GM12878 (cell line): ENCODE measurements at regions not wholly inside any gene's neighbourhood (a gene's known extent, or its start where the extent isn't known, plus 50 kb on each side); places are given as distances from the start of the nearest gene placed in this dataset.

Experiments used
- ATAC-seq: fragments of 200-7000 bp; cut with Tn5 transposase; 3 replicates; pipeline ENCODE4 v1.9.1; 2020; ENCODE audit warnings: mild to moderate bottlenecking, moderate library complexity
- BruUV-seq: library from RNA; stranded (reverse); fragments of 400-500 nt; replicated peaks from 2 replicates; lab custom pipeline; 2021; lab: Mats Ljungman, UMichigan
- CTCF ChIA-PET: fragments of 300-600 bp; sonication (Branson Sonifier 250); formaldehyde crosslinking; extraction: SDS; loops from one replicate; lab custom pipeline; 2021; ENCODE audit warnings: inconsistent platforms; lab: Yijun Ruan, JAX
- POLR2A ChIA-PET: fragments of 350-600 bp; formaldehyde crosslinking; extraction: SDS; loops from one replicate; lab custom pipeline; 2021; ENCODE audit warnings: inconsistent platforms; lab: Charles Lee
- RAD21 ChIA-PET: fragments of 300-600 bp; sonication (Branson Sonifier 250); formaldehyde crosslinking; loops from one replicate; lab custom pipeline; 2023; ENCODE audit warnings: antibody characterized with exemption; ENCODE audit not compliant: unreplicated experiment; lab: Charles Lee
- SMC1A ChIA-PET: fragments of 300-600 bp; sonication (Branson Sonifier 250); formaldehyde crosslinking; loops from one replicate; lab custom pipeline; 2023; ENCODE audit not compliant: unreplicated experiment, uncharacterized antibody; lab: Charles Lee
- DNase-seq: peaks from one replicate; pipeline ENCODE4 v3.0.0-alpha.2; 2011; ENCODE audit warnings: low read depth, low spot score
- FAIRE-seq: peaks from 3 replicates; lab custom pipeline; 2011; peaks lifted over from hg19 to GRCh38; lab: Jason Lieb, UNC
- H2AFZ ChIP-seq: 2 replicates; pipeline ENCODE4 v1.6.0; 2011; ENCODE audit warnings: low read depth, low read length, control low read depth; ENCODE audit not compliant: control insufficient read depth
- H3K27ac ChIP-seq: 2 replicates; pipeline ENCODE4 v1.5.1; 2011; ENCODE audit warnings: control low read depth; ENCODE audit not compliant: control insufficient read depth, insufficient read depth
- H3K27me3 ChIP-seq, 2 experiments: replicated peaks in 1 of 2; 2 replicates each; pipeline versions ENCODE4 v1.6.0 to v1.6.1; 2011; ENCODE audit warnings: low read length in 1 of 2; ENCODE audit not compliant: control insufficient read depth in 2 of 2, insufficient read depth in 2 of 2
- H3K36me3 ChIP-seq, 2 experiments: 2 replicates each; pipeline ENCODE4 v1.5.1; 2011; ENCODE audit warnings: low read length in 1 of 2; ENCODE audit not compliant: control insufficient read depth in 2 of 2, insufficient read depth in 2 of 2
- H3K4me1 ChIP-seq: 2 replicates; pipeline ENCODE4 v1.6.1; 2011; ENCODE audit warnings: mild to moderate bottlenecking, low read length, moderate library complexity, mixed read lengths; ENCODE audit not compliant: control insufficient read depth, insufficient read depth
- H3K4me2 ChIP-seq: 2 replicates; pipeline ENCODE4 v1.6.0; 2011; ENCODE audit warnings: control low read depth; ENCODE audit not compliant: control insufficient read depth, insufficient read depth
- H3K4me3 ChIP-seq: fragments of 200-600 bp; sonication (generic); 2 replicates; pipeline ENCODE4 v1.5.1; 2016
- H3K79me2 ChIP-seq: 2 replicates; pipeline ENCODE4 v1.6.0; 2011; ENCODE audit warnings: low read length; ENCODE audit not compliant: control insufficient read depth, insufficient read depth
- H3K9ac ChIP-seq: 2 replicates; pipeline ENCODE4 v1.8.0; 2011; ENCODE audit warnings: low read length, control low read depth, mixed read lengths; ENCODE audit not compliant: control insufficient read depth, insufficient read depth
- H3K9me3 ChIP-seq: replicated peaks from 3 replicates; pipeline ENCODE4 v1.5.1; 2011; ENCODE audit warnings: mild to moderate bottlenecking, low read length; ENCODE audit not compliant: control insufficient read depth, insufficient read depth
- H4K20me1 ChIP-seq: 2 replicates; pipeline ENCODE4 v1.6.0; 2011; ENCODE audit not compliant: control insufficient read depth, insufficient read depth
- BCL11A ChIP-seq: IDR thresholded peaks from 2 replicates; pipeline ENCODE4 v1.6.1; 2011; ENCODE audit warnings: low read depth, low read length
- HDGF ChIP-seq: fragments of 450-650 bp; IDR thresholded peaks from 2 replicates; pipeline ENCODE4 v1.6.1; 2016; ENCODE audit warnings: antibody characterized with exemption
- IRF4 ChIP-seq: IDR thresholded peaks from 2 replicates; pipeline ENCODE4 v1.6.1; 2011; ENCODE audit warnings: low read depth, low read length
- JUND ChIP-seq: IDR thresholded peaks from 2 replicates; pipeline ENCODE4 v1.6.1; 2012; ENCODE audit warnings: low read depth, mild to moderate bottlenecking, low read length, improper control_type of control experiment, moderate library complexity
- PAX5 ChIP-seq: IDR thresholded peaks from 2 replicates; pipeline ENCODE4 v1.6.1; 2011; ENCODE audit warnings: low read depth, low read length, borderline replicate concordance
- POU2F2 ChIP-seq: IDR thresholded peaks from 3 replicates; pipeline ENCODE4 v1.6.1; 2011; ENCODE audit warnings: low read depth, mild to moderate bottlenecking, low read length, borderline replicate concordance
- RFX5 ChIP-seq: IDR thresholded peaks from 2 replicates; pipeline ENCODE4 v1.6.1; 2011; ENCODE audit warnings: low read depth, low read length, improper control_type of control experiment
- SMAD1 ChIP-seq: fragments of 450-650 bp; IDR thresholded peaks from 2 replicates; pipeline ENCODE4 v1.6.1; 2018; ENCODE audit warnings: mild to moderate bottlenecking, low read depth; ENCODE audit not compliant: partially characterized antibody
- SMAD5 ChIP-seq: IDR thresholded peaks from 2 replicates; pipeline ENCODE4 v1.6.1; 2016; ENCODE audit warnings: antibody characterized with exemption, low read depth
- TCF12 ChIP-seq: IDR thresholded peaks from 2 replicates; pipeline ENCODE4 v1.6.1; 2011; ENCODE audit warnings: low read depth, mild to moderate bottlenecking, low read length
- TCF7 ChIP-seq: IDR thresholded peaks from 2 replicates; pipeline ENCODE4 v1.6.1; 2014; ENCODE audit warnings: antibody characterized with exemption, borderline replicate concordance
- YY1 ChIP-seq: IDR thresholded peaks from 2 replicates; pipeline ENCODE4 v1.6.1; 2011; ENCODE audit warnings: low read depth, mild to moderate bottlenecking, low read length
- ZNF274 ChIP-seq: IDR thresholded peaks from one replicate; pipeline ENCODE4 v1.8.0; 2011; ENCODE audit not compliant: insufficient read length, insufficient read depth
- ZZZ3 ChIP-seq: IDR thresholded peaks from 2 replicates; pipeline ENCODE4 v1.6.1; 2011; ENCODE audit warnings: low read depth; ENCODE audit not compliant: control insufficient read depth, insufficient read length
- WGBS: methylation state at CpG from one replicate; pipeline ENCODE4 v1.1.6; 2016; ENCODE audit warnings: low lambda C conversion rate; ENCODE audit not compliant: insufficient replicate concordance, insufficient coverage; ENCODE audit errors: missing lambda C conversion rate; 5-methylcytosine and 5-hydroxymethylcytosine counted together
- in situ Hi-C: fragments of 300-500 bp; cut with MboI; formaldehyde crosslinking; loops from 9 replicates; pipeline ENCODE4 v1.14.3; 2018; ENCODE audit warnings: mixed read lengths
- intact Hi-C: fragments of 100-400 bp; cut with micrococcal nuclease; formaldehyde crosslinking; loops from one replicate; pipeline ENCODE4 v1.14.2; 2022; ENCODE audit not compliant: unreplicated experiment
- TF ChIP-seq, protein P1 (sequence below): fragments of 450-650 bp; IDR thresholded peaks from 2 replicates; pipeline ENCODE4 v1.6.1; 2014; ENCODE audit warnings: mild to moderate bottlenecking
- TF ChIP-seq, protein P2 (sequence below): fragments of 450-650 bp; IDR thresholded peaks from 2 replicates; pipeline ENCODE4 v1.6.1; 2017; ENCODE audit warnings: antibody characterized with exemption, mild to moderate bottlenecking, moderate library complexity
- TF ChIP-seq, protein P3 (sequence below): fragments of 450-650 bp; IDR thresholded peaks from 2 replicates; pipeline ENCODE4 v1.6.1; 2017; ENCODE audit warnings: mild to moderate bottlenecking, moderate library complexity
- TF ChIP-seq, protein P4 (sequence below): fragments of 450-650 bp; IDR thresholded peaks from 2 replicates; pipeline ENCODE4 v1.6.1; 2017; ENCODE audit warnings: low read depth, mild to moderate bottlenecking, moderate library complexity

DNA sequence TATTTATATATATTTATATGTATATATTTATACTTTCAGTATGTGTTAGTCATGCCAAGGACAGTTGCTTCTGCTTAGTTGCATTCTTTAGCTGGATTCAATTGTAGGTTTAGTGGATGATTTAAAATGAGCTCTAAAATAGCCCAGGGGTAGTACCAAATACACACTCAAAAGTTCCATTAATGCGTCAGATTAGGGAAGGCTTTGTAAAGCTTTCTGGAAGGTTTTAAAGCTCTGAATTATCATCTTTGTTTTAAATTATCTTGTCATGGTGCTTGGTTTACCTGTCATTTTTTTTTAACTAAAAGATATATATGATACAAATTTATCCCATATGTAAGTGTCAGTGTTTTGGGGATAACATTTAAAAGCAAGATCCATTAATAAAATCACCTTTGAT is 242.7 kb upstream of the ADAMTS5 start:
- no peaks in the 10 kb centered on the region for H3K9me3 ChIP-seq
- H3K27me3 ChIP-seq = no peaks in the 10 kb centered on the region
- H3K4me3 ChIP-seq = no peak overlapping the region
- intact Hi-C loops = no loop called here
- SMC1A ChIA-PET = no interaction called here
- H3K4me2 ChIP-seq = no peak overlapping the region
- CTCF ChIA-PET = no interaction called here
- no peaks in the 10 kb centered on the region for H4K20me1 ChIP-seq
- RAD21 ChIA-PET = no interaction called here
- no peak overlapping the region for H3K9ac ChIP-seq
- H3K27ac ChIP-seq = no peak overlapping the region
- in situ Hi-C loops = no loop called here
- no peaks in the 10 kb centered on the region for H3K79me2 ChIP-seq
- WGBS = 40% methylated on average over 1 of the region's 1 CpG
- no peak for FAIRE-seq
- no peaks in the 10 kb centered on the region for H3K4me1 ChIP-seq
- BruUV-seq = no TSS peak
- ATAC-seq = no peak
- DNase-seq = no peak
- H3K36me3 ChIP-seq = no peaks in the 10 kb centered on the region
- H2AFZ ChIP-seq = no peak overlapping the region
- POLR2A ChIA-PET = no interaction called here
- TF ChIP-seq YY1 (no peak), HDGF (no peak), BCL11A (no peak), IRF4 (no peak), ZZZ3 (no peak), TCF12 (no peak), TCF7 (no peak), JUND (no peak), ZNF274 (no peak), POU2F2 (no peak), SMAD1 (no peak), PAX5 (no peak), RFX5 (no peak), SMAD5 (no peak)
- TF ChIP-seq, protein P1, sequence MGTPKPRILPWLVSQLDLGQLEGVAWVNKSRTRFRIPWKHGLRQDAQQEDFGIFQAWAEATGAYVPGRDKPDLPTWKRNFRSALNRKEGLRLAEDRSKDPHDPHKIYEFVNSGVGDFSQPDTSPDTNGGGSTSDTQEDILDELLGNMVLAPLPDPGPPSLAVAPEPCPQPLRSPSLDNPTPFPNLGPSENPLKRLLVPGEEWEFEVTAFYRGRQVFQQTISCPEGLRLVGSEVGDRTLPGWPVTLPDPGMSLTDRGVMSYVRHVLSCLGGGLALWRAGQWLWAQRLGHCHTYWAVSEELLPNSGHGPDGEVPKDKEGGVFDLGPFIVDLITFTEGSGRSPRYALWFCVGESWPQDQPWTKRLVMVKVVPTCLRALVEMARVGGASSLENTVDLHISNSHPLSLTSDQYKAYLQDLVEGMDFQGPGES = no peak
- TF ChIP-seq, protein P2, sequence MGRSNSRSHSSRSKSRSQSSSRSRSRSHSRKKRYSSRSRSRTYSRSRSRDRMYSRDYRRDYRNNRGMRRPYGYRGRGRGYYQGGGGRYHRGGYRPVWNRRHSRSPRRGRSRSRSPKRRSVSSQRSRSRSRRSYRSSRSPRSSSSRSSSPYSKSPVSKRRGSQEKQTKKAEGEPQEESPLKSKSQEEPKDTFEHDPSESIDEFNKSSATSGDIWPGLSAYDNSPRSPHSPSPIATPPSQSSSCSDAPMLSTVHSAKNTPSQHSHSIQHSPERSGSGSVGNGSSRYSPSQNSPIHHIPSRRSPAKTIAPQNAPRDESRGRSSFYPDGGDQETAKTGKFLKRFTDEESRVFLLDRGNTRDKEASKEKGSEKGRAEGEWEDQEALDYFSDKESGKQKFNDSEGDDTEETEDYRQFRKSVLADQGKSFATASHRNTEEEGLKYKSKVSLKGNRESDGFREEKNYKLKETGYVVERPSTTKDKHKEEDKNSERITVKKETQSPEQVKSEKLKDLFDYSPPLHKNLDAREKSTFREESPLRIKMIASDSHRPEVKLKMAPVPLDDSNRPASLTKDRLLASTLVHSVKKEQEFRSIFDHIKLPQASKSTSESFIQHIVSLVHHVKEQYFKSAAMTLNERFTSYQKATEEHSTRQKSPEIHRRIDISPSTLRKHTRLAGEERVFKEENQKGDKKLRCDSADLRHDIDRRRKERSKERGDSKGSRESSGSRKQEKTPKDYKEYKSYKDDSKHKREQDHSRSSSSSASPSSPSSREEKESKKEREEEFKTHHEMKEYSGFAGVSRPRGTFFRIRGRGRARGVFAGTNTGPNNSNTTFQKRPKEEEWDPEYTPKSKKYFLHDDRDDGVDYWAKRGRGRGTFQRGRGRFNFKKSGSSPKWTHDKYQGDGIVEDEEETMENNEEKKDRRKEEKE = no peak
- TF ChIP-seq, protein P3, sequence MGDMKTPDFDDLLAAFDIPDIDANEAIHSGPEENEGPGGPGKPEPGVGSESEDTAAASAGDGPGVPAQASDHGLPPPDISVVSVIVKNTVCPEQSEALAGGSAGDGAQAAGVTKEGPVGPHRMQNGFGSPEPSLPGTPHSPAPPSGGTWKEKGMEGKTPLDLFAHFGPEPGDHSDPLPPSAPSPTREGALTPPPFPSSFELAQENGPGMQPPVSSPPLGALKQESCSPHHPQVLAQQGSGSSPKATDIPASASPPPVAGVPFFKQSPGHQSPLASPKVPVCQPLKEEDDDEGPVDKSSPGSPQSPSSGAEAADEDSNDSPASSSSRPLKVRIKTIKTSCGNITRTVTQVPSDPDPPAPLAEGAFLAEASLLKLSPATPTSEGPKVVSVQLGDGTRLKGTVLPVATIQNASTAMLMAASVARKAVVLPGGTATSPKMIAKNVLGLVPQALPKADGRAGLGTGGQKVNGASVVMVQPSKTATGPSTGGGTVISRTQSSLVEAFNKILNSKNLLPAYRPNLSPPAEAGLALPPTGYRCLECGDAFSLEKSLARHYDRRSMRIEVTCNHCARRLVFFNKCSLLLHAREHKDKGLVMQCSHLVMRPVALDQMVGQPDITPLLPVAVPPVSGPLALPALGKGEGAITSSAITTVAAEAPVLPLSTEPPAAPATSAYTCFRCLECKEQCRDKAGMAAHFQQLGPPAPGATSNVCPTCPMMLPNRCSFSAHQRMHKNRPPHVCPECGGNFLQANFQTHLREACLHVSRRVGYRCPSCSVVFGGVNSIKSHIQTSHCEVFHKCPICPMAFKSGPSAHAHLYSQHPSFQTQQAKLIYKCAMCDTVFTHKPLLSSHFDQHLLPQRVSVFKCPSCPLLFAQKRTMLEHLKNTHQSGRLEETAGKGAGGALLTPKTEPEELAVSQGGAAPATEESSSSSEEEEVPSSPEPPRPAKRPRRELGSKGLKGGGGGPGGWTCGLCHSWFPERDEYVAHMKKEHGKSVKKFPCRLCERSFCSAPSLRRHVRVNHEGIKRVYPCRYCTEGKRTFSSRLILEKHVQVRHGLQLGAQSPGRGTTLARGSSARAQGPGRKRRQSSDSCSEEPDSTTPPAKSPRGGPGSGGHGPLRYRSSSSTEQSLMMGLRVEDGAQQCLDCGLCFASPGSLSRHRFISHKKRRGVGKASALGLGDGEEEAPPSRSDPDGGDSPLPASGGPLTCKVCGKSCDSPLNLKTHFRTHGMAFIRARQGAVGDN = no peak
- TF ChIP-seq, protein P4, sequence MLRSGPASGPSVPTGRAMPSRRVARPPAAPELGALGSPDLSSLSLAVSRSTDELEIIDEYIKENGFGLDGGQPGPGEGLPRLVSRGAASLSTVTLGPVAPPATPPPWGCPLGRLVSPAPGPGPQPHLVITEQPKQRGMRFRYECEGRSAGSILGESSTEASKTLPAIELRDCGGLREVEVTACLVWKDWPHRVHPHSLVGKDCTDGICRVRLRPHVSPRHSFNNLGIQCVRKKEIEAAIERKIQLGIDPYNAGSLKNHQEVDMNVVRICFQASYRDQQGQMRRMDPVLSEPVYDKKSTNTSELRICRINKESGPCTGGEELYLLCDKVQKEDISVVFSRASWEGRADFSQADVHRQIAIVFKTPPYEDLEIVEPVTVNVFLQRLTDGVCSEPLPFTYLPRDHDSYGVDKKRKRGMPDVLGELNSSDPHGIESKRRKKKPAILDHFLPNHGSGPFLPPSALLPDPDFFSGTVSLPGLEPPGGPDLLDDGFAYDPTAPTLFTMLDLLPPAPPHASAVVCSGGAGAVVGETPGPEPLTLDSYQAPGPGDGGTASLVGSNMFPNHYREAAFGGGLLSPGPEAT = no peak
